Epithelial cell of esophagus (primary cell): ENCODE measurements at regions not wholly inside any gene's neighbourhood (a gene's known extent, or its start where the extent isn't known, plus 50 kb on each side); places are given as distances from the start of the nearest gene placed in this dataset.

ENCODE experiments used
- DNase-seq: peaks from one replicate; pipeline ENCODE4 v3.0.0; 2010; ENCODE audit warnings: low read depth
- H3K4me3 ChIP-seq: 2 replicates; pipeline ENCODE4 v1.5.1; 2011; ENCODE audit warnings: mild to moderate bottlenecking, low read length, control low read depth
- CTCF ChIP-seq: IDR thresholded peaks from 2 replicates; pipeline ENCODE4 v1.5.1; 2011; ENCODE audit warnings: low read depth, mild to moderate bottlenecking, low read length, control low read depth, inconsistent platforms; ENCODE audit not compliant: insufficient read depth; ENCODE audit errors: missing control alignments

- TF ChIP-seq CTCF, result no peak
- no peak overlapping the region for H3K4me3 ChIP-seq
- DNase-seq, result no peak
Observed at GRCh38 chr4:65777270-65777669, 107.0 kb upstream of the EPHA5 start.

GRCh38 chr4:65773636-65774035 is 103.3 kb upstream of the EPHA5 start:
- no peak for TF ChIP-seq CTCF
- no peak overlapping the region for H3K4me3 ChIP-seq
- DNase-seq, result no peak

DNA sequence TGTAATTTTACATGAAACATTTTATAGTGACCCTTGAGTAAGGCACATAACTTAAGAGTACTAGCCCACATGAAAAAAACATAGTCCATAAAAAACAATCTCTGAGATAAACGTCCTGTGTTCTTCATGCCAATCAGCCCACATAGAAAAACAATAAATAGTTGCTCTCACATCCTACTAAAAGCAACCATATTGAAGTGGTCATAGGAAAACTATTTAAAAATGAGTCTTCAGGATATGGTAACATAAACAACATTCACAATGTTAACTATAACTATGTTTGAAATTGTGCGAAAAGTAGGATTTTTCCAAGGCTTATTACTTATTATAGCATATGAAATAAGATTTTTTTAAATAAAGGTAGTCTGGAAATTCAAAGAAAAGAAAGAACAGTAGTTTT is 77.1 kb upstream of the EPHA5 start:
- no peak overlapping the region for H3K4me3 ChIP-seq
- no peak for DNase-seq
- no peak for TF ChIP-seq CTCF

GRCh38 chr4:65738134-65738533 is 67.8 kb upstream of the EPHA5 start:
- no peak for TF ChIP-seq CTCF
- DNase-seq, result no peak
- H3K4me3 ChIP-seq, result no peak overlapping the region

- no peak for TF ChIP-seq CTCF
- DNase-seq, result no peak
- H3K4me3 ChIP-seq, result no peak overlapping the region
Observed at GRCh38 chr4:65737672-65738071, 67.4 kb upstream of the EPHA5 start.

DNA sequence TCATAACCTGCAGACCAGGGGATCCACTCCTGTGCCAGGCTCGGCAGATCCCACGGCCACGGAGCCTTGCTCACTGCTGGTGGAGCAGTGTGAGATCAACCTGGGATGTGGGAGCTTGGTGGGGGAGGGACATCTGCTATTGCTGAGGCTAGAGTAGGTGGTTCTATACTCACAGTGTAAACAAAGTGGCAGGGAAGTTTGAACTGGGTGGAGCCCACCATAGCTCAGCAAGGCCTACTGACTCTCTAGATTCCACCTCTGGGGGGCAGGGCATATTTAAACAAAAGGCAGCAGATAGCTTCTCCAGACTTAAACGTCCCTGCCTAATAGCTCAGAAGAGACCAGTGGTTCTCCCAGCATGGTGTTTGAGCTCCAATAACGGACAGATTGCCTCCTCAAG is 54.7 kb upstream of the EPHA5 start:
- DNase-seq, result no peak
- no peak for TF ChIP-seq CTCF
- no peak overlapping the region for H3K4me3 ChIP-seq
